IMR-90 (cell line): ENCODE measurements at regions not wholly inside any gene's neighbourhood (a gene's known extent, or its start where the extent isn't known, plus 50 kb on each side); places are given as distances from the start of the nearest gene placed in this dataset.

Experiments
- ATAC-seq: fragments of 200-7000 bp; cut with Tn5 transposase; 2 replicates; pipeline ENCODE4 v1.9.1; 2020; ENCODE audit warnings: low read depth, mild to moderate bottlenecking, moderate library complexity
- BruUV-seq: library from RNA; stranded (reverse); fragments of 400-500 nt; replicated peaks from 2 replicates; lab custom pipeline; 2021; lab: Mats Ljungman, UMichigan
- CTCF ChIA-PET: fragments of 300-600 bp; formaldehyde crosslinking; extraction: SDS; loops from one replicate; lab custom pipeline; 2021; ENCODE audit warnings: antibody characterized with exemption; lab: Yijun Ruan, JAX
- POLR2A ChIA-PET: fragments of 300-600 bp; sonication (Branson Sonifier 250); formaldehyde crosslinking; loops from one replicate; lab custom pipeline; 2022; ENCODE audit warnings: antibody characterized with exemption; ENCODE audit not compliant: unreplicated experiment; lab: Charles Lee
- DNase-seq: peaks from one replicate; pipeline ENCODE4 v3.0.0; 2013
- H2AFZ ChIP-seq: replicated peaks from 2 replicates; pipeline ENCODE3; 2013; ENCODE audit warnings: low read length, mild to moderate bottlenecking; ENCODE audit not compliant: poor library complexity
- H2AK5ac ChIP-seq: 2 replicates; pipeline ENCODE4 v1.6.1; 2013; ENCODE audit warnings: low read depth, low read length, inconsistent platforms
- H2AK9ac ChIP-seq: replicated peaks from 2 replicates; pipeline ENCODE3; 2013; ENCODE audit warnings: mild to moderate bottlenecking, low read depth, low read length, moderate library complexity; ENCODE audit not compliant: poor library complexity
- H2BK120ac ChIP-seq: 2 replicates; pipeline ENCODE4 v1.6.1; 2013; ENCODE audit warnings: low read depth, low read length, inconsistent platforms
- H2BK15ac ChIP-seq: 3 replicates; pipeline ENCODE4 v1.6.1; 2013; ENCODE audit warnings: low read depth, low read length, inconsistent platforms
- H2BK20ac ChIP-seq: 2 replicates; pipeline ENCODE4 v1.6.1; 2013; ENCODE audit warnings: low read depth, mild to moderate bottlenecking, inconsistent platforms, low read length, moderate library complexity
- H2BK5ac ChIP-seq: 2 replicates; pipeline ENCODE4 v1.6.1; 2013; ENCODE audit warnings: mild to moderate bottlenecking, low read depth, low read length, inconsistent platforms; ENCODE audit not compliant: poor library complexity, severe bottlenecking
- H3K14ac ChIP-seq: replicated peaks from 2 replicates; pipeline ENCODE4 v1.6.1; 2013; ENCODE audit warnings: low read depth, low read length, inconsistent platforms
- H3K18ac ChIP-seq: 2 replicates; pipeline ENCODE4 v1.6.1; 2013; ENCODE audit warnings: low read depth, low read length, control low read depth
- H3K23ac ChIP-seq: 2 replicates; pipeline ENCODE4 v1.6.1; 2013; ENCODE audit warnings: low read depth, low read length, inconsistent platforms
- H3K27ac ChIP-seq: 2 replicates; pipeline ENCODE4 v1.5.1; 2013; ENCODE audit warnings: mild to moderate bottlenecking, control low read depth, low read length; ENCODE audit not compliant: insufficient read depth
- H3K27me3 ChIP-seq: 2 replicates; pipeline ENCODE4 v1.6.1; 2013; ENCODE audit warnings: low read length; ENCODE audit not compliant: control insufficient read depth, insufficient read depth
- H3K36me3 ChIP-seq: 2 replicates; pipeline ENCODE4 v1.6.1; 2013; ENCODE audit warnings: low read length, mixed read lengths; ENCODE audit not compliant: control insufficient read depth, insufficient read depth
- H3K4ac ChIP-seq: 2 replicates; pipeline ENCODE4 v1.6.1; 2013; ENCODE audit warnings: low read depth, low read length, inconsistent platforms
- H3K4me1 ChIP-seq: 2 replicates; pipeline ENCODE4 v1.6.1; 2013; ENCODE audit warnings: low read length, mixed read lengths; ENCODE audit not compliant: control insufficient read depth, insufficient read depth
- H3K4me2 ChIP-seq: 2 replicates; pipeline ENCODE4 v1.6.1; 2013; ENCODE audit warnings: low read depth, mild to moderate bottlenecking, control low read depth, low read length, moderate library complexity
- H3K4me3 ChIP-seq: 2 replicates; pipeline ENCODE4 v1.5.1; 2013; ENCODE audit warnings: low read depth, mild to moderate bottlenecking, control low read depth, low read length, moderate library complexity; ENCODE audit not compliant: insufficient read depth
- H3K56ac ChIP-seq: 2 replicates; pipeline ENCODE4 v1.6.1; 2013; ENCODE audit warnings: low read length, inconsistent platforms; ENCODE audit not compliant: insufficient read depth; ENCODE audit errors: extremely low read depth
- H3K79me1 ChIP-seq, 2 experiments: 2 replicates each; pipeline ENCODE4 v1.6.1; 2013; ENCODE audit warnings: low read length in 2 of 2, inconsistent platforms in 1 of 2, low read depth in 1 of 2
- H3K9ac ChIP-seq: 2 replicates; pipeline ENCODE4 v1.6.1; 2013; ENCODE audit warnings: low read depth, low read length, control low read depth
- H3K9me1 ChIP-seq: 2 replicates; pipeline ENCODE4 v1.6.1; 2013; ENCODE audit warnings: low read length, inconsistent platforms; ENCODE audit not compliant: insufficient read depth
- H3K9me3 ChIP-seq: 2 replicates; pipeline ENCODE4 v1.6.1; 2013; ENCODE audit warnings: low read length; ENCODE audit not compliant: control insufficient read depth, insufficient read depth
- H4K20me1 ChIP-seq: 2 replicates; pipeline ENCODE4 v1.6.1; 2013; ENCODE audit warnings: low read length, inconsistent platforms; ENCODE audit not compliant: insufficient read depth
- H4K5ac ChIP-seq: 2 replicates; pipeline ENCODE4 v1.6.1; 2013; ENCODE audit warnings: mild to moderate bottlenecking, low read depth, low read length, control low read depth
- H4K8ac ChIP-seq, 2 experiments: 2 replicates each; pipeline ENCODE4 v1.6.1; 2013; ENCODE audit warnings: low read depth in 2 of 2, low read length in 2 of 2, control low read depth in 1 of 2, inconsistent platforms in 1 of 2
- H4K91ac ChIP-seq: 2 replicates; pipeline ENCODE4 v1.6.1; 2013; ENCODE audit warnings: low read depth, low read length, inconsistent platforms; ENCODE audit not compliant: insufficient read depth
- POLR2A ChIP-seq: IDR thresholded peaks from 2 replicates; pipeline ENCODE4 v1.6.1; 2012; ENCODE audit warnings: mild to moderate bottlenecking, low read depth, low read length
- SMC3 ChIP-seq: fragments of 150-350 bp; IDR thresholded peaks from 2 replicates; pipeline ENCODE4 v1.6.1; 2016; ENCODE audit warnings: low read depth, mild to moderate bottlenecking, antibody characterized with exemption, low read length, moderate library complexity
- USF2 ChIP-seq: fragments of 150-350 bp; IDR thresholded peaks from 2 replicates; pipeline ENCODE4 v1.6.1; 2017; ENCODE audit warnings: mild to moderate bottlenecking, antibody characterized with exemption, low read length, low read depth
- WGBS, 2 experiments: methylation state at CpG; one replicate each; pipeline versions ENCODE4 v1.1.5 to v1.1.7; 2013; ENCODE audit warnings: missing lambda C conversion rate in 2 of 2; ENCODE audit not compliant: insufficient read length in 1 of 2; ENCODE audit errors: extremely low coverage in 2 of 2; 5-methylcytosine and 5-hydroxymethylcytosine counted together
- dilution Hi-C: fragments of 300-500 bp; cut with HindIII; formaldehyde crosslinking; loops from one replicate; pipeline ENCODE4 v1.14.3; 2018; ENCODE audit warnings: low sequenced_read_pairs; ENCODE audit not compliant: unreplicated experiment
- in situ Hi-C: fragments of 300-500 bp; cut with MboI; formaldehyde crosslinking; loops from 3 replicates; pipeline ENCODE4 v1.14.3; 2019; ENCODE audit warnings: low sequenced_read_pairs, inconsistent platforms, mixed read lengths
- intact Hi-C: fragments of 100-400 bp; cut with micrococcal nuclease; formaldehyde crosslinking; loops from 2 replicates; pipeline ENCODE4 v1.10.0; 2022

DNA sequence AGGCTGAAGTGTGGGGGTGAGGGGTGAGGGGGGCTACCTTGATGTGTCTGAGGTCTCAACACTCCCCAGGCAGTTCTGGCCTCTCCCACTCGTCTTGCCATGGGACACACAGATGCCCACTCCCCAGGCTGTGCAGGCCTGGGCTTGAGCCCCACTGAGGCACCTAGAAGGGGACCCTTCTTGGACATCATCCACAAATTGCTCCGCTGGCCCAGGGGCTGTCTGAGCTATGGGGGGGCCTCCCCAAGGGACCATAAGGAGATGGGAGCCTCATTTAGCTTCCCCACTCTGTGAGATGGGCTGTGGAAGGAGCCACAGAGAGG, 155.5 kb upstream of the MLN start:
- no peaks in the 10 kb centered on the region for H3K9me1 ChIP-seq
- H4K5ac ChIP-seq: no peak overlapping the region
- no peak overlapping the region for H4K8ac ChIP-seq
- no peak overlapping the region for H3K23ac ChIP-seq
- WGBS, 2 experiments: no CpG with 5 or more reads among the region's 2 CpGs
- no peak overlapping the region for H3K4me2 ChIP-seq
- H3K56ac ChIP-seq: no peak overlapping the region
- no peak overlapping the region for H3K27ac ChIP-seq
- H3K9ac ChIP-seq: no peak overlapping the region
- H3K4me1 ChIP-seq: no peaks in the 10 kb centered on the region
- no peak overlapping the region for H2BK120ac ChIP-seq
- H2AK5ac ChIP-seq: no peak overlapping the region
- no peak overlapping the region for H4K91ac ChIP-seq
- H2BK15ac ChIP-seq: no peak overlapping the region
- no peak overlapping the region for H3K18ac ChIP-seq
- dilution Hi-C loops: no loop called here
- H3K27me3 ChIP-seq: peaks cover 45% of the 10 kb centered on the region
- in situ Hi-C loops: no loop called here
- no peaks in the 10 kb centered on the region for H3K9me3 ChIP-seq
- CTCF ChIA-PET: no interaction called here
- H3K14ac ChIP-seq: no peak overlapping the region
- no peak overlapping the region for H2AFZ ChIP-seq
- DNase-seq (no peak), ATAC-seq (no peak)
- no peaks in the 10 kb centered on the region for H3K36me3 ChIP-seq
- no peaks in the 10 kb centered on the region for H3K79me1 ChIP-seq
- H2BK20ac ChIP-seq: no peak overlapping the region
- H2AK9ac ChIP-seq: no peak overlapping the region
- H4K20me1 ChIP-seq: no peaks in the 10 kb centered on the region; the same call in 1 of the 2 replicates
- intact Hi-C loops: no loop called here
- H2BK5ac ChIP-seq: no peak overlapping the region
- BruUV-seq: no TSS peak
- POLR2A ChIA-PET: no interaction called here
- H3K4me3 ChIP-seq: no peak overlapping the region
- no peak for TF ChIP-seq SMC3
- TF ChIP-seq USF2: no peak
- no peak for TF ChIP-seq POLR2A
- H3K4ac ChIP-seq: no peak overlapping the region
